WTC11 (cell line): ENCODE measurements at regions not wholly inside any gene's neighbourhood (a gene's known extent, or its start where the extent isn't known, plus 50 kb on each side); places are given as distances from the start of the nearest gene placed in this dataset.

Experiments
- ATAC-seq: fragments of 200-7000 bp; cut with Tn5 transposase; 2 replicates; pipeline ENCODE4 v1.10.0; 2021; ENCODE audit warnings: mild to moderate bottlenecking, moderate library complexity
- CTCF ChIA-PET: fragments of 300-600 bp; sonication (Branson Sonifier 250); formaldehyde crosslinking; loops from one replicate; lab custom pipeline; 2021; ENCODE audit warnings: antibody characterized with exemption; lab: Charles Lee
- POLR2A ChIA-PET: fragments of 350-600 bp; sonication (Branson Sonifier 250); formaldehyde crosslinking; loops from one replicate; lab custom pipeline; 2021; ENCODE audit warnings: antibody characterized with exemption; lab: Charles Lee
- DNase-seq: peaks from one replicate; pipeline ENCODE4 v3.0.0; 2021; ENCODE audit warnings: low spot score
- H3K27ac Mint-ChIP-seq: 2 replicates; pipeline ENCODE4 v1.8.0; 2021; ENCODE audit warnings: mixed read lengths
- H3K27me3 Mint-ChIP-seq: 2 replicates; pipeline ENCODE4 v1.8.0; 2021; ENCODE audit warnings: low read depth, mild to moderate bottlenecking, moderate library complexity, mixed read lengths
- H3K36me3 Mint-ChIP-seq: 2 replicates; pipeline ENCODE4 v1.8.0; 2021; ENCODE audit warnings: mixed read lengths
- H3K4me1 Mint-ChIP-seq: 2 replicates; pipeline ENCODE4 v1.8.0; 2022; ENCODE audit warnings: mixed read lengths
- H3K4me3 Mint-ChIP-seq: 2 replicates; pipeline ENCODE4 v1.8.0; 2021; ENCODE audit warnings: mild to moderate bottlenecking, moderate library complexity, mixed read lengths
- H3K9me3 Mint-ChIP-seq: 2 replicates; pipeline ENCODE4 v1.8.0; 2021; ENCODE audit warnings: mixed read lengths
- AR ChIP-seq: fragments of 250-450 bp; sonication (Bioruptor Pico); IDR thresholded peaks from 2 replicates; pipeline ENCODE4 v1.9.0; 2021; ENCODE audit warnings: mild to moderate bottlenecking
- ERG ChIP-seq: fragments of 250-450 bp; sonication (Bioruptor Pico); IDR thresholded peaks from 2 replicates; pipeline ENCODE4 v1.8.0; 2021; ENCODE audit warnings: mild to moderate bottlenecking
- GRHL2 ChIP-seq: fragments of 250-450 bp; sonication (Bioruptor Pico); IDR thresholded peaks from 2 replicates; pipeline ENCODE4 v1.8.0; 2022; ENCODE audit warnings: mild to moderate bottlenecking, moderate library complexity; ENCODE audit not compliant: insufficient replicate concordance, severe bottlenecking
- HMGA2 ChIP-seq: fragments of 250-450 bp; sonication (Bioruptor Pico); IDR thresholded peaks from 2 replicates; pipeline ENCODE4 v1.4.0; 2021; ENCODE audit warnings: mild to moderate bottlenecking, moderate library complexity
- NFYB ChIP-seq: sonication (generic); formaldehyde crosslinking; conservative IDR thresholded peaks from 2 replicates; pipeline ENCODE4 v1.8.0; 2022; ENCODE audit warnings: low read depth, missing genetic modification reagents
- NR1H2 ChIP-seq: sonication (generic); formaldehyde crosslinking; IDR thresholded peaks from 2 replicates; pipeline ENCODE4 v1.9.0; 2021; ENCODE audit warnings: mild to moderate bottlenecking, moderate library complexity, missing genetic modification reagents
- NR2C2 ChIP-seq: sonication (generic); formaldehyde crosslinking; IDR thresholded peaks from 2 replicates; pipeline ENCODE4 v1.8.0; 2022; ENCODE audit warnings: mild to moderate bottlenecking, missing genetic modification reagents
- NR3C1 ChIP-seq: sonication (generic); formaldehyde crosslinking; conservative IDR thresholded peaks from 2 replicates; pipeline ENCODE4 v1.8.1; 2023; ENCODE audit warnings: low read depth, mild to moderate bottlenecking, missing genetic modification reagents
- STAT6 ChIP-seq: sonication (generic); formaldehyde crosslinking; conservative IDR thresholded peaks from 2 replicates; pipeline ENCODE4 v1.8.1; 2023; ENCODE audit warnings: mild to moderate bottlenecking, low read depth, missing genetic modification reagents, moderate library complexity
- TCF7 ChIP-seq: sonication (generic); formaldehyde crosslinking; IDR thresholded peaks from 2 replicates; pipeline ENCODE4 v1.8.0; 2022; ENCODE audit warnings: mild to moderate bottlenecking, low read depth, missing genetic modification reagents, moderate library complexity
- ZNF138 ChIP-seq: sonication (generic); formaldehyde crosslinking; conservative IDR thresholded peaks from 2 replicates; pipeline ENCODE4 v1.8.1; 2022; ENCODE audit warnings: mild to moderate bottlenecking, moderate library complexity, missing genetic modification reagents
- ZNF219 ChIP-seq: sonication (generic); formaldehyde crosslinking; IDR thresholded peaks from 2 replicates; pipeline ENCODE4 v1.8.0; 2023; ENCODE audit warnings: missing genetic modification reagents, mild to moderate bottlenecking, borderline replicate concordance
- ZNF281 ChIP-seq: sonication (generic); formaldehyde crosslinking; IDR thresholded peaks from 2 replicates; pipeline ENCODE4 v1.8.0; 2023; ENCODE audit warnings: mild to moderate bottlenecking, missing genetic modification reagents
- ZNF317 ChIP-seq: sonication (generic); formaldehyde crosslinking; IDR thresholded peaks from 2 replicates; pipeline ENCODE4 v1.8.1; 2023; ENCODE audit warnings: low read depth, mild to moderate bottlenecking, moderate library complexity, missing genetic modification reagents, borderline replicate concordance
- ZNF416 ChIP-seq: fragments of 250-450 bp; sonication (Bioruptor Pico); IDR thresholded peaks from 2 replicates; pipeline ENCODE4 v1.9.0; 2021; ENCODE audit warnings: mild to moderate bottlenecking, inconsistent platforms
- ZNF423 ChIP-seq: fragments of 250-450 bp; sonication (Bioruptor Pico); IDR thresholded peaks from 2 replicates; pipeline ENCODE4 v2.1.2; 2022; ENCODE audit warnings: mild to moderate bottlenecking, moderate library complexity
- ZNF671 ChIP-seq: fragments of 250-450 bp; sonication (Bioruptor Pico); IDR thresholded peaks from 2 replicates; pipeline ENCODE4 v1.8.0; 2021; ENCODE audit warnings: mild to moderate bottlenecking
- TF ChIP-seq, protein P1 (sequence below): fragments of 250-450 bp; sonication (Bioruptor Pico); IDR thresholded peaks from 2 replicates; pipeline ENCODE4 v1.9.0; 2021; ENCODE audit warnings: mild to moderate bottlenecking
- TF ChIP-seq, protein P2 (sequence below): fragments of 250-450 bp; sonication (Bioruptor Pico); IDR thresholded peaks from 2 replicates; pipeline ENCODE4 v1.9.0; 2021; ENCODE audit warnings: moderate library complexity, mild to moderate bottlenecking, inconsistent platforms, borderline replicate concordance
- TF ChIP-seq, protein P3 (sequence below): sonication (generic); formaldehyde crosslinking; IDR thresholded peaks from 2 replicates; pipeline ENCODE4 v1.8.0; 2022; ENCODE audit warnings: mild to moderate bottlenecking, missing genetic modification reagents

DNA sequence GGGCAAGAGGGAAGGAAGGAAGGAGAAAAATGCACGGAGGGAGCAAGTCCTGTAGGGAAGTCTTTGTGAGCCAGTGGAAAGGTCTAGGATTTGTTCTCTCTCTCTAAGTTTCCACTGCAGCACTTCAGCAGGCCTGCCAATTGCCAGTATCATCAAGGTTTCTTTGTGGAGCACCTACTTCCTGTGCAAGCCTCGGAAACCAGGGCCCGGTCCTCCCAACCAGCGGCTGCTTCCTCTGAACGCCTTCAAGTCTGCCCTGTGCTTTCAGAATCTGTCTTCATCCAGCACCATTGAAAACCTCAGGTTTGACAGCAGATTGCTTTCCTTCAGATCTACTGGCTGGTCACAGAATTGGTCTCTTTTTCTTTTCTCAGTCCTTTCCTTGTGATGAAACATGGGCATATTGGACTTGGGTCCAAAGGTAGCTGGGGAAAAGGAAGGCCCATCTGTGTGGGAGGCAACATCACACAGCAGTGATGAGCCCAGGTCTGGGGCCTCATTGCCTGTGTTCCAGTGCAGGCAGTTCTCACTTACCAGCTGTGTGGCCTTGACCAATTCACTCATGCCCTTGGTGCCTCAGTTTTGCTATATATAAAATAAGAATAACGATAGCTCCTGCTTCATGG, 144.5 kb downstream of the SEC16B start:
- CTCF ChIA-PET, result no interaction called here
- H3K36me3 Mint-ChIP-seq, result no peaks in the 10 kb centered on the region
- TF ChIP-seq ZNF423 (CRISPR knock-in tag) (no peak), GRHL2 (CRISPR knock-in tag) (no peak), ZNF671 (CRISPR knock-in tag) (no peak), NFYB (no peak), ZNF138 (no peak), ZNF317 (CRISPR knock-in tag) (no peak), HMGA2 (CRISPR knock-in tag) (no peak), ERG (CRISPR knock-in tag) (no peak), ZNF281 (no peak), ZNF416 (no peak), AR (no peak)
- TF ChIP-seq, protein P1, sequence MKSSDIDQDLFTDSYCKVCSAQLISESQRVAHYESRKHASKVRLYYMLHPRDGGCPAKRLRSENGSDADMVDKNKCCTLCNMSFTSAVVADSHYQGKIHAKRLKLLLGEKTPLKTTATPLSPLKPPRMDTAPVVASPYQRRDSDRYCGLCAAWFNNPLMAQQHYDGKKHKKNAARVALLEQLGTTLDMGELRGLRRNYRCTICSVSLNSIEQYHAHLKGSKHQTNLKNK (CRISPR knock-in tag), result no peak
- TF ChIP-seq, protein P2, sequence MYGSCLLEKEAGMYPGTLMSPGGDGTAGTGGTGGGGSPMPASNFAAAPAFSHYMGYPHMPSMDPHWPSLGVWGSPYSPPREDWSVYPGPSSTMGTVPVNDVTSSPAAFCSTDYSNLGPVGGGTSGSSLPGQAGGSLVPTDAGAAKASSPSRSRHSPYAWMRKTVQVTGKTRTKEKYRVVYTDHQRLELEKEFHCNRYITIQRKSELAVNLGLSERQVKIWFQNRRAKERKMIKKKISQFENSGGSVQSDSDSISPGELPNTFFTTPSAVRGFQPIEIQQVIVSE (CRISPR knock-in tag), result no peak
- no peak overlapping the region for H3K4me3 Mint-ChIP-seq
- no peak for DNase-seq
- POLR2A ChIA-PET, result no interaction called here
- no peak for ATAC-seq
- no peaks in the 10 kb centered on the region for H3K4me1 Mint-ChIP-seq
- no peak overlapping the region for H3K27ac Mint-ChIP-seq
- H3K9me3 Mint-ChIP-seq, result peaks cover 4% of the 10 kb centered on the region
- no peaks in the 10 kb centered on the region for H3K27me3 Mint-ChIP-seq

DNA sequence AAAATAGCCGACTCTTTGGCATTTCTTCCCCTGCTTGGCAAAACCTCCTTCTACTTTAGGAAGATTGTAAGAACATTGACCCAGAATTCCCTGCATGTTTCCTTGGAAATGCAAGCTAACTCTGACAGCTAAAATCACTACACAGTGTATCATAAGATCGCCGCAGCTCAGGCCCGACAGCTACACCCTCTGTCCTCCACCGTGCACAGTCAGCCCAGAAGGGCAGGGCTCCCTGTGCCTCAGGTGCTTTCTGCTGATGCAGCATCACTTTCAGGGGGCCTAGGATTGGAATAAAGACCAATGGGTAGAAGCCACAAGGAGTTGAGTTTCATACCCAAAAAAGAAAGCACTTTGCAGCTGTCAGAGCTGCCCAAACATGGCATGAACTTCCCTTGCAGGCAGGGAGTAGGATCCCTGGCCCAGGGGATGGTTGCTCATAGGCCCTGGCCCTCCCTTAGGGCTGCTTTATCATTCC, 145.3 kb downstream of the SEC16B start:
- Mint-ChIP-seq H3K9me3 (peaks cover 1% of the 10 kb centered on the region), H3K27ac (no peak overlapping the region), H3K36me3 (no peaks in the 10 kb centered on the region), H3K27me3 (no peaks in the 10 kb centered on the region), H3K4me1 (no peaks in the 10 kb centered on the region), H3K4me3 (no peak overlapping the region)
- no peak for ATAC-seq
- CTCF ChIA-PET, result interaction anchor here (1.3 kb wide), 1 partner anchor 124 kb away, joined by 4 read pairs; no protein-coding TSS in a partner anchor
- DNase-seq, result no peak
- POLR2A ChIA-PET, result no interaction called here
- TF ChIP-seq ZNF219 (CRISPR knock-in tag) (no peak), STAT6 (CRISPR knock-in tag) (no peak), NR1H2 (CRISPR knock-in tag) (no peak), NR3C1 (CRISPR knock-in tag) (no peak), TCF7 (CRISPR knock-in tag) (no peak), NR2C2 (CRISPR knock-in tag) (no peak), AR (no peak)
- TF ChIP-seq, protein P3, sequence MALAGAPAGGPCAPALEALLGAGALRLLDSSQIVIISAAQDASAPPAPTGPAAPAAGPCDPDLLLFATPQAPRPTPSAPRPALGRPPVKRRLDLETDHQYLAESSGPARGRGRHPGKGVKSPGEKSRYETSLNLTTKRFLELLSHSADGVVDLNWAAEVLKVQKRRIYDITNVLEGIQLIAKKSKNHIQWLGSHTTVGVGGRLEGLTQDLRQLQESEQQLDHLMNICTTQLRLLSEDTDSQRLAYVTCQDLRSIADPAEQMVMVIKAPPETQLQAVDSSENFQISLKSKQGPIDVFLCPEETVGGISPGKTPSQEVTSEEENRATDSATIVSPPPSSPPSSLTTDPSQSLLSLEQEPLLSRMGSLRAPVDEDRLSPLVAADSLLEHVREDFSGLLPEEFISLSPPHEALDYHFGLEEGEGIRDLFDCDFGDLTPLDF, result no peak
